Fibroblast of villous mesenchyme (primary cell): ENCODE measurements at regions not wholly inside any gene's neighbourhood (a gene's known extent, or its start where the extent isn't known, plus 50 kb on each side); places are given as distances from the start of the nearest gene placed in this dataset.

Experiments
- DNase-seq: peaks from one replicate; pipeline ENCODE4 v3.0.0-alpha.2; 2010; ENCODE audit warnings: low read depth
- H3K4me3 ChIP-seq: 2 replicates; pipeline ENCODE4 v1.5.1; 2011; ENCODE audit warnings: low read depth, mild to moderate bottlenecking, low read length
- CTCF ChIP-seq: IDR thresholded peaks from 2 replicates; pipeline ENCODE4 v1.5.1; 2012; ENCODE audit warnings: low read depth, mild to moderate bottlenecking, low read length; ENCODE audit not compliant: insufficient read depth

- TF ChIP-seq CTCF, result no peak
- DNase-seq, result no peak
- H3K4me3 ChIP-seq, result no peak overlapping the region
Measured at GRCh38 chr13:40492511-40492910, 173.9 kb downstream of the FOXO1 start.

GRCh38 chr13:40494513-40494912 is 171.9 kb downstream of the FOXO1 start:
- no peak overlapping the region for H3K4me3 ChIP-seq
- DNase-seq, result no peak
- no peak for TF ChIP-seq CTCF

GRCh38 chr13:40494946-40495620 is 171.4 kb downstream of the FOXO1 start:
- no peak for TF ChIP-seq CTCF
- no peak for DNase-seq
- H3K4me3 ChIP-seq, result no peak overlapping the region

GRCh38 chr13:40495621-40496001 is 170.8 kb downstream of the FOXO1 start:
- no peak for DNase-seq

GRCh38 chr13:40496035-40496810 is 170.2 kb downstream of the FOXO1 start:
- DNase-seq, result no peak
- TF ChIP-seq CTCF, result no peak
- no peak overlapping the region for H3K4me3 ChIP-seq

More at GRCh38 chr13:40495621-40496001, 170.8 kb downstream of the FOXO1 start:
- H3K4me3 ChIP-seq, result no peak overlapping the region
- TF ChIP-seq CTCF, result no peak

GRCh38 chr13:40498461-40498860 is 168.0 kb downstream of the FOXO1 start:
- no peak overlapping the region for H3K4me3 ChIP-seq
- TF ChIP-seq CTCF, result no peak
- no peak for DNase-seq
